Kidney (tissue), 13 donors: ENCODE measurements at regions not wholly inside any gene's neighbourhood (a gene's known extent, or its start where the extent isn't known, plus 50 kb on each side); places are given as distances from the start of the nearest gene placed in this dataset.

Experiments used
- DNase-seq, 5 donors: peaks; one replicate each; pipeline ENCODE4 v3.0.0-alpha.2; 2013 to 2020
- FAIRE-seq: peaks from 2 replicates; lab custom pipeline; 2012; peaks lifted over from hg19 to GRCh38; lab: Jason Lieb, UNC
- H3K27ac ChIP-seq, 2 donors: one replicate each; pipeline ENCODE4 v1.7.0; 2013; ENCODE audit warnings: low read depth in 2 of 2, low read length in 2 of 2, inconsistent platforms in 1 of 2
- H3K27me3 ChIP-seq: one replicate; pipeline ENCODE4 v1.7.1; 2013; ENCODE audit warnings: low read length, inconsistent platforms; ENCODE audit not compliant: control insufficient read depth, insufficient read depth
- H3K36me3 ChIP-seq, 3 donors: one replicate each; pipeline versions ENCODE4 v1.7.0 to v1.7.1; 2013; ENCODE audit warnings: low read length in 3 of 3, control low read depth in 1 of 3, inconsistent platforms in 1 of 3; ENCODE audit not compliant: insufficient read depth in 3 of 3, control insufficient read depth in 2 of 3
- H3K4me1 ChIP-seq, 3 donors: one replicate each; pipeline versions ENCODE4 v1.7.0 to v1.7.1; 2013; ENCODE audit warnings: low read length in 3 of 3, inconsistent platforms in 1 of 3, low read depth in 1 of 3; ENCODE audit not compliant: control insufficient read depth in 2 of 3, insufficient read depth in 2 of 3
- H3K4me3 ChIP-seq, 3 donors: one replicate each; pipeline versions ENCODE4 v1.7.0 to v1.8.1; 2013; ENCODE audit warnings: low read length in 3 of 3, control low read depth in 1 of 3, inconsistent platforms in 1 of 3
- H3K9ac ChIP-seq, 3 donors: one replicate each; pipeline versions ENCODE4 v1.7.0 to v1.7.1; 2013; ENCODE audit warnings: low read length in 3 of 3, control low read depth in 1 of 3, inconsistent platforms in 1 of 3
- H3K9me3 ChIP-seq, 3 donors: one replicate each; pipeline versions ENCODE4 v1.7.0 to v1.7.1; 2013; ENCODE audit warnings: low read length in 3 of 3, control low read depth in 1 of 3, inconsistent platforms in 1 of 3; ENCODE audit not compliant: control insufficient read depth in 2 of 3, insufficient read depth in 1 of 3
- CTCF ChIP-seq: IDR thresholded peaks from 3 replicates; pipeline ENCODE4 v1.5.1; 2012; ENCODE audit warnings: mild to moderate bottlenecking, moderate library complexity, borderline replicate concordance; ENCODE audit not compliant: insufficient read depth; ENCODE audit errors: extremely low read depth
- intact Hi-C: fragments of 100-400 bp; cut with DNase I; formaldehyde crosslinking; loops from one replicate; pipeline ENCODE4 v1.11.1; 2022
- donor health status: control.
- donor health status: control.
- donor health status: control.
- donor health status: control.
- donor health status: control.
- donor health status: DM: yes; HTN: yes; CAD: no.
- donor health status: Normal renal cell carcinoma (clear cell type).

GRCh38 chr3:152155246-152156020, 113.3 kb upstream of the MBNL1 start:
- Histone ChIP-seq H3K9ac (no peak overlapping the region), H3K4me1 (no peaks in the 10 kb centered on the region), H3K27me3 (no peaks in the 10 kb centered on the region), H3K4me3 (no peak overlapping the region), H3K9me3 (no peaks in the 10 kb centered on the region), H3K27ac (no peak overlapping the region), H3K36me3 (no peaks in the 10 kb centered on the region)
- intact Hi-C loops = no loop called here
- no peak for TF ChIP-seq CTCF
- FAIRE-seq = no peak
- no peak for DNase-seq

- no peaks in the 10 kb centered on the region for H3K27me3 ChIP-seq
- no peak for FAIRE-seq
- intact Hi-C loops = no loop called here
Measured at GRCh38 chr3:152156880-152157279, 111.8 kb upstream of the MBNL1 start.

GRCh38 chr3:152157337-152157736, 111.4 kb upstream of the MBNL1 start:
- H3K36me3 ChIP-seq = no peaks in the 10 kb centered on the region
- DNase-seq (no peak), FAIRE-seq (no peak)
- H3K4me1 ChIP-seq = no peaks in the 10 kb centered on the region
- no peak overlapping the region for H3K9ac ChIP-seq
- intact Hi-C loops = no loop called here
- no peaks in the 10 kb centered on the region for H3K27me3 ChIP-seq
- H3K27ac ChIP-seq = no peak overlapping the region
- TF ChIP-seq CTCF = no peak
- H3K4me3 ChIP-seq = no peak overlapping the region
- H3K9me3 ChIP-seq = no peaks in the 10 kb centered on the region

More at GRCh38 chr3:152156880-152157279, 111.8 kb upstream of the MBNL1 start:
- Histone ChIP-seq H3K4me3 (no peak overlapping the region), H3K9me3 (no peaks in the 10 kb centered on the region), H3K4me1 (no peaks in the 10 kb centered on the region), H3K9ac (no peak overlapping the region), H3K36me3 (no peaks in the 10 kb centered on the region), H3K27ac (no peak overlapping the region)
- no peak for DNase-seq
- TF ChIP-seq CTCF = no peak
